ENCODE measurements at regions not wholly inside any gene's neighbourhood (a gene's known extent, or its start where the extent isn't known, plus 50 kb on each side); places are given as distances from the start of the nearest gene placed in this dataset.

DNA sequence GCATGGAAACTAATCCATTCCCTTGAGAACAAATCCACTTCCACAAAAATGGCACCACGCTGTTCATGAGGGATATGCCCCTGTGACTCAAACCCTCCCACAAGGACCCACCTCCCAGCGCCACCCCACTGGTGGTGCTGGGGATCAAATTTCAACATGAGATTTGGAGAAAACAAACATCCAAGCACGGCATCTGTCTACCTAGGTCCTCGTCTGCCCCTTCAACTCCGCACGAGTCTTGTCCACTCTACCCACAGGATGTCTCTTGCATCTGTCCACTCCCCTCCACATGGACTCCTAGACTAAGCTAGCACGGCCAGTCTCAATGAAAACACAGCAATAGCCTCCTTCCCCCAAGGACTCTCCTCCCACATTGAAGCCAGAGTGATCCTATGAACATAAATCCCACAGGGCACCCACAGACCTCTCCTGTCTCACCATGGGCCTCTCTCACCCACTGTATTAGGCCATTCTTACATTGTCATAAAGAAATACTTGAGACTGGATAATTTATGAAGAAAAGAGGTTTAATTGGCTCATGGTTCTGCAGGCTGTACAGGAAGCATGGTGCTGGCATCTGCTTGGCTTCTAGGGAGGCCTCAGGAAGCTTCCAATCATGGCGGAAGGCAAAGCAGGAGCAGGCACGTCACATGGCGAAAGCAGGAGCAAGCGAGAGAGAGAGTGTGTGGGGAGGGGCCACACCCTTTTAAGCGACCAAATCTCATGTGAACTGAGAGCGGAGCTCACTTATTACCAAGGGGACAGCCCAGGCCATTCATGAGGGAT is 101.4 kb downstream of the TOMM20 start:
- no peak for TF ChIP-seq POLR2A (IDR thresholded peaks at IDR 0.05; ENCODE audit: low read length)
- TF ChIP-seq GATA1 (IDR thresholded peaks at IDR 0.05; ENCODE audit: low read depth, low read length) = no peak
